HEK293T (cell line): ENCODE measurements at regions not wholly inside any gene's neighbourhood (a gene's known extent, or its start where the extent isn't known, plus 50 kb on each side); places are given as distances from the start of the nearest gene placed in this dataset.

Experiments
- ARNT ChIP-seq: fragments of 450-650 bp; IDR thresholded peaks from 2 replicates; pipeline ENCODE4 v1.6.1; 2017; ENCODE audit warnings: mild to moderate bottlenecking
- TARDBP ChIP-seq: fragments of 450-650 bp; IDR thresholded peaks from 2 replicates; pipeline ENCODE4 v1.6.1; 2016

GRCh38 chr20:60256811-60257210 lies 298.6 kb downstream of the CDH26 start:
- TF ChIP-seq ARNT: no peak
- TF ChIP-seq TARDBP: no peak
